ENCODE measurements at regions not wholly inside any gene's neighbourhood (a gene's known extent, or its start where the extent isn't known, plus 50 kb on each side); places are given as distances from the start of the nearest gene placed in this dataset.

DNA sequence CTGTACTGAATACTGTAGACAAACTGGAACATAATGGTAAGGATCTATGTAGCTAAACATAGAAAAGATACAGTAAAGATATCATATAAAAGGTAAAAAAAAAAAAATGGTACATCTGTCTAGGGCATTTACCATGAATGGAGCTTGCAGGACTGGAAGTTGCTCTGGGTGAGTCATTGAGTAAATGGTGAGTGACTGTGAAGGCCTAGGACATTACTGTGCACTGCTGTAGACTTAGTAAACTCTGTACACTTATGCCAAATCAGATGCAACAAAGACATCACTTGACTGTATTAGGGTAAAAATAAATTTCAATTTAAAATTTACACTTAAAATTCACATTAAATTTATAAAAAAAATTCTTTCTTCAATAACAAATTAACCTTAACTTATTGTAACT is 281.3 kb upstream of the LMCD1 start:
- Histone ChIP-seq H3K4me2 (ENCODE audit: low read length) (no peak overlapping the region), H4K20me1 (ENCODE audit: insufficient read depth) (no peaks in the 10 kb centered on the region), H3F3A (ENCODE audit: insufficient read depth, low read length, poor library complexity, severe bottlenecking) (no peaks in the 10 kb centered on the region), H3K79me2 (replicated peaks; ENCODE audit: insufficient read depth, low read length) (no peaks in the 10 kb centered on the region), H3K36me3 (ENCODE audit: insufficient read depth, low read length) (no peaks in the 10 kb centered on the region), H3K9ac (ENCODE audit: low read length) (no peak overlapping the region), H2AFZ (ENCODE audit: low read depth, low read length) (no peak overlapping the region), H3K27me3 (ENCODE audit: insufficient read depth, low read depth, low read length) (no peaks in the 10 kb centered on the region), H3K4me3 (ENCODE audit: low read length) (no peak overlapping the region), H3K9me2 (ENCODE audit: insufficient read depth, low read length) (no peaks in the 10 kb centered on the region), H3K27ac (ENCODE audit: low read length) (no peak overlapping the region), H3K9me3 (ENCODE audit: low read length) (no peaks in the 10 kb centered on the region)
- TF ChIP-seq TAF1 (IDR thresholded peaks at IDR 0.05; ENCODE audit: low read depth) (no peak), MXI1 (conservative IDR thresholded peaks at IDR 0.05; ENCODE audit: poor library complexity, severe bottlenecking) (no peak), POLR2AphosphoS5 (IDR thresholded peaks at IDR 0.05) (no peak), RAD21 (conservative IDR thresholded peaks at IDR 0.05) (no peak)
- TF ChIP-seq, protein P1, sequence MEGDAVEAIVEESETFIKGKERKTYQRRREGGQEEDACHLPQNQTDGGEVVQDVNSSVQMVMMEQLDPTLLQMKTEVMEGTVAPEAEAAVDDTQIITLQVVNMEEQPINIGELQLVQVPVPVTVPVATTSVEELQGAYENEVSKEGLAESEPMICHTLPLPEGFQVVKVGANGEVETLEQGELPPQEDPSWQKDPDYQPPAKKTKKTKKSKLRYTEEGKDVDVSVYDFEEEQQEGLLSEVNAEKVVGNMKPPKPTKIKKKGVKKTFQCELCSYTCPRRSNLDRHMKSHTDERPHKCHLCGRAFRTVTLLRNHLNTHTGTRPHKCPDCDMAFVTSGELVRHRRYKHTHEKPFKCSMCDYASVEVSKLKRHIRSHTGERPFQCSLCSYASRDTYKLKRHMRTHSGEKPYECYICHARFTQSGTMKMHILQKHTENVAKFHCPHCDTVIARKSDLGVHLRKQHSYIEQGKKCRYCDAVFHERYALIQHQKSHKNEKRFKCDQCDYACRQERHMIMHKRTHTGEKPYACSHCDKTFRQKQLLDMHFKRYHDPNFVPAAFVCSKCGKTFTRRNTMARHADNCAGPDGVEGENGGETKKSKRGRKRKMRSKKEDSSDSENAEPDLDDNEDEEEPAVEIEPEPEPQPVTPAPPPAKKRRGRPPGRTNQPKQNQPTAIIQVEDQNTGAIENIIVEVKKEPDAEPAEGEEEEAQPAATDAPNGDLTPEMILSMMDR (IDR thresholded peaks at IDR 0.05; ENCODE audit: poor library complexity, severe bottlenecking) = no peak
- TF ChIP-seq, protein P2, sequence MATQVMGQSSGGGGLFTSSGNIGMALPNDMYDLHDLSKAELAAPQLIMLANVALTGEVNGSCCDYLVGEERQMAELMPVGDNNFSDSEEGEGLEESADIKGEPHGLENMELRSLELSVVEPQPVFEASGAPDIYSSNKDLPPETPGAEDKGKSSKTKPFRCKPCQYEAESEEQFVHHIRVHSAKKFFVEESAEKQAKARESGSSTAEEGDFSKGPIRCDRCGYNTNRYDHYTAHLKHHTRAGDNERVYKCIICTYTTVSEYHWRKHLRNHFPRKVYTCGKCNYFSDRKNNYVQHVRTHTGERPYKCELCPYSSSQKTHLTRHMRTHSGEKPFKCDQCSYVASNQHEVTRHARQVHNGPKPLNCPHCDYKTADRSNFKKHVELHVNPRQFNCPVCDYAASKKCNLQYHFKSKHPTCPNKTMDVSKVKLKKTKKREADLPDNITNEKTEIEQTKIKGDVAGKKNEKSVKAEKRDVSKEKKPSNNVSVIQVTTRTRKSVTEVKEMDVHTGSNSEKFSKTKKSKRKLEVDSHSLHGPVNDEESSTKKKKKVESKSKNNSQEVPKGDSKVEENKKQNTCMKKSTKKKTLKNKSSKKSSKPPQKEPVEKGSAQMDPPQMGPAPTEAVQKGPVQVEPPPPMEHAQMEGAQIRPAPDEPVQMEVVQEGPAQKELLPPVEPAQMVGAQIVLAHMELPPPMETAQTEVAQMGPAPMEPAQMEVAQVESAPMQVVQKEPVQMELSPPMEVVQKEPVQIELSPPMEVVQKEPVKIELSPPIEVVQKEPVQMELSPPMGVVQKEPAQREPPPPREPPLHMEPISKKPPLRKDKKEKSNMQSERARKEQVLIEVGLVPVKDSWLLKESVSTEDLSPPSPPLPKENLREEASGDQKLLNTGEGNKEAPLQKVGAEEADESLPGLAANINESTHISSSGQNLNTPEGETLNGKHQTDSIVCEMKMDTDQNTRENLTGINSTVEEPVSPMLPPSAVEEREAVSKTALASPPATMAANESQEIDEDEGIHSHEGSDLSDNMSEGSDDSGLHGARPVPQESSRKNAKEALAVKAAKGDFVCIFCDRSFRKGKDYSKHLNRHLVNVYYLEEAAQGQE (IDR thresholded peaks at IDR 0.05; ENCODE audit: borderline replicate concordance) = no peak

DNA sequence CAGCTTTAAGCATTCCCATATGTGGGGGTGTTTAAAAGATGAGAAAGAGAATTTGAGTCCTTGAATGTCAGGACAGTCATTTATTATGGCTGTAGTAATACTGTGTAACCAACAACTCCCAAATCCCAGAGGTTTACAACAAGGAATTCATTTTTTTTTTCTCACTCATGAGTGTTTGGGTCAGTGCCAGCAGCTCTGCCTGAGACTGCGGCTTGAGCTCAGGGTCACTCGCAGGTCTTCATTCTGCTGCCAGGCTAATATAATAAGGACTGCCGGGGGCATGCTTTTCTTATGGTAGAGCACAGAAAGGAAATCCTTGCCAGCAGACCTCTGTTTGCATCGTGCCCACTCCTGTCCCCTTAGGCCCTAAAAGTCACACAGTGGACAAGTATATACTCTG is 277.9 kb upstream of the LMCD1 start:
- H3K9ac ChIP-seq (ENCODE audit: low read length) = no peak overlapping the region
- no peaks in the 10 kb centered on the region for H3K9me2 ChIP-seq (ENCODE audit: insufficient read depth, low read length)
- no peak overlapping the region for H3K4me3 ChIP-seq (ENCODE audit: low read length)
- no peaks in the 10 kb centered on the region for H3F3A ChIP-seq (ENCODE audit: insufficient read depth, low read length, poor library complexity, severe bottlenecking)
- H2AFZ ChIP-seq (ENCODE audit: low read depth, low read length) = no peak overlapping the region
- H3K4me2 ChIP-seq (ENCODE audit: low read length) = no peak overlapping the region
- no peaks in the 10 kb centered on the region for H3K27me3 ChIP-seq (ENCODE audit: insufficient read depth, low read depth, low read length)
- no peak overlapping the region for H3K27ac ChIP-seq (ENCODE audit: low read length)
- no peaks in the 10 kb centered on the region for H3K36me3 ChIP-seq (ENCODE audit: insufficient read depth, low read length)
- no peaks in the 10 kb centered on the region for H3K79me2 ChIP-seq (replicated peaks; ENCODE audit: insufficient read depth, low read length)
- TF ChIP-seq EZH2 (IDR thresholded peaks at IDR 0.05; ENCODE audit: borderline replicate concordance, insufficient read depth, low read length, poor library complexity, severe bottlenecking) (no peak), MXI1 (conservative IDR thresholded peaks at IDR 0.05; ENCODE audit: poor library complexity, severe bottlenecking) (no peak), POLR2AphosphoS5 (IDR thresholded peaks at IDR 0.05) (no peak), RAD21 (conservative IDR thresholded peaks at IDR 0.05) (no peak), TAF1 (IDR thresholded peaks at IDR 0.05; ENCODE audit: low read depth) (no peak), SMC3 (conservative IDR thresholded peaks at IDR 0.05; ENCODE audit: poor library complexity) (no peak), EP300 (conservative IDR thresholded peaks at IDR 0.05; ENCODE audit: poor library complexity, severe bottlenecking) (no peak)
- TF ChIP-seq, protein P2 (IDR thresholded peaks at IDR 0.05; ENCODE audit: borderline replicate concordance) = no peak
- TF ChIP-seq, protein P1 (IDR thresholded peaks at IDR 0.05; ENCODE audit: poor library complexity, severe bottlenecking) = no peak
- no peaks in the 10 kb centered on the region for H4K20me1 ChIP-seq (ENCODE audit: insufficient read depth)
- no peaks in the 10 kb centered on the region for H3K9me3 ChIP-seq (ENCODE audit: low read length)
